T-helper 2 cell treated with Interferon-gamma antibody and Interleukin-4, amounts not matched to agents 100 ng/mL and 5 ng/mL, for 36 hours (primary cell): ENCODE measurements at regions not wholly inside any gene's neighbourhood (a gene's known extent, or its start where the extent isn't known, plus 50 kb on each side); places are given as distances from the start of the nearest gene placed in this dataset.
"Not testable (repeated sequence)": the region's sequence is repeated elsewhere in the genome, so short reads cannot be mapped to it uniquely, and the experiment has no call there.

Experiments
- intact Hi-C: fragments of 100-400 bp; cut with micrococcal nuclease; formaldehyde crosslinking; loops from one replicate; pipeline ENCODE4 v1.15.1; 2023

DNA sequence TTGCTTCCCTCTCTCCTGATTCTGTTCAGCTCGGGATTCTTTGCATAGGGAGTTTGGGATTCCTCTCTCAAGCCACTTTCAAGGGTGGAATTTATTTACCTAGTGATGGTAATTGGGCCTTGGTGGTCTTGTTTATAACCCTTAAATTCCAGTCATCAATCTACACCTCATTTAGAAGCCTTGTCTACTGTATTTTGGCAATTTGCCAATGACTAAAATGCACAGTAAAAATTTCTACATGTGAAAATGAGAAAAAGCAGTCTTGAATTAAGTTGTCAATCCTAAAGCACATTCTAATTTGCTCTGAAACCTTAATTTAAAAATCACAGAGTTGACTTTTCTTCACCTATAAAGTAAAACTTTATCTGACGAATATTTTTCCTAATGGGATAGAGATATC lies 749.2 kb upstream of the CRIM1 start:
- intact Hi-C loops, result no loop called here

DNA sequence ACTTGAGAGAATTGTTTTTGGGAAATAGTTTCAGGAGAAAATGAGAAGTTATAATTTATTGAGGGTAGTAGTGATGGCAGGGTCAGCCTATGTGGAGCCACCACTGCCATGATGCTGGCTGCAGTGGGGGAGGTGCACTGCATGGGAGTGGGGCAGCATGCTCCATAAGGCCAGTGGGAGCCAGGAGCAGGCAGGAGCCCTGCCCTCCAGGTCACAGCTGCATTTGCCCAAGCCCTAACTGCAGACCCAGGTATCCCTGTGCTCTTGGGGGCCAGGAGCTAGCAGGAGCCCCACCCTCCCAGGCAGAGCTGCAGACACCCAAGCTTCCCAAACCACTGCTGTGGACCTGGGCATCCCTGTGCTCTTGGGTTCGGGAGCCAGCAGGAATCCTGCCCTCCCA lies 757.3 kb upstream of the CRIM1 start:
- intact Hi-C loops, result no loop called here

DNA sequence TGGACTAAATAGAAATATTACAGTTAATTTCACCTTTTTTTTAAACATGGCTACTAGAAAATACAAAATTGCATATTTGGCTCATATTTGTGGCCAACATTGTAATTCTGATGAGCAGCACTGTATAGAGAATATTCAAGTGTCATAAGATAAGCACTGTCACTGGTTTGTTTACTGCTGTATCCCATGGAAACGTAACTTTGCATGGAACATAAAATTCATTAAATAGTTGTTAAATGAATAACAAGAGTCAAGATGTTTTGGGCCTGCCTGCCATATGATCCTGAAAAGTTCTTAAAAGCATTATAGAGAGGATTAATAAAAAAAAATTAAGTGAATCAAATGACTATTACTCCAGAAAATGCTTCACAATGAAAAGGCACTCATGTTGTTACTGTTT lies 763.7 kb upstream of the CRIM1 start:
- intact Hi-C loops, result no loop called here

- intact Hi-C loops, result no loop called here
These were observed 769.6 kb upstream of the CRIM1 start for GRCh38 chr2:35585972-35586371.

DNA sequence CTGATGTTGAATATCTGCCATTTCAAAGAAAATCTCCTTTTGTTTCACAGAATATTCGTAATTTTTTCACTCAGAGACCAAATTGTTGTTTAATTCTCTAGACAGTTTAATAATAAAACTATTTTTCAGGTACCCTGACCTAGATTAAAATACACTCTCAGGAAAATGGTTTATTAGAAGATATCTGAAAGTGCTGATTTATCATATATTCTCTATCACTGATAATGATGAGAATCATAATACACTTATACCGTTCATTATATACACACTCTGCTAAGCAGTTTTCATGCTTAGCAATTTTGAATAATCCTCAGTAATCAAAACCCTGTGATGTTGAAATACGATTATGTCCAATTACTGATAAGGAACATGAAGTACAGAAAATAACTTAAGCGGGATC lies 772.9 kb upstream of the CRIM1 start:
- intact Hi-C loops, result no loop called here

GRCh38 chr2:35580956-35581355 lies 774.6 kb upstream of the CRIM1 start:
- intact Hi-C loops, result no loop called here

DNA sequence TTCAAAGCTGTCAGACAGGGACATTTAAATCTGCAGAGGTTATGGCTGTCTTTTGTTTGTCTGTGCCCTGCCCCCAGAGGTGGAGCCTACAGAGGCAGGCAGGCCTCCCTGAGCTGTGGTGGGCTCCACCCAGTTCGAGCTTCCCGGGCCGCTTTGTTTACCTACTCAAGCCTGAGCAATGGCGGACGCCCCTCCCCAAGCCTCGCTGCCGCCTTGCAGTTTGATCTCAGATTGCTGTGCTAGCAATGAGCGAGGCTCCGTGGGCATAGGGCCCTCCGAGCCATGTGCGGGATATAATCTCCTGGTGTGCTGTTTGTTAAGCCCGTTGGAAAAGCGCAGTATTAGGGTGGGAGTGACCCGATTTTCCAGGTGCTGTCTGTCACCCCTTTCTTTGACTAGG lies 787.0 kb upstream of the CRIM1 start:
- intact Hi-C loops, result not testable (repeated sequence)

DNA sequence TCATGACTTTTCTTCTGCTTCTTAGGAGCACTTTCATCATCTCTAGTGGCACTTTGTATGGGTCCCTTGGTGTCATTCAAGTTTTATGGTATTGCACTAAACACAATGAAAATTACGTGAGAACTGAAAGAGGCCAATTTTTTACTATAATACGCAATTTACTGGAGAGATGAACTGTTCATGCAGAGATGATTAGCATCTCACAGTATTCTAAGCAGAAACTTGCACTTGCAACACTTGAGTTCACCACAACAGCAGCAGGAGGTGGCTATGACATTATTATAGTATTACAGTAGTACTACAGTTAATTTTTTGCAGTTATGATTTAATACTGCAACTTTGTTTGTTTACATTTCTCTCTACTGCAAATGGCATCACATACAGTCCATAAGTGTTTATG lies 793.1 kb upstream of the CRIM1 start:
- intact Hi-C loops, result no loop called here

DNA sequence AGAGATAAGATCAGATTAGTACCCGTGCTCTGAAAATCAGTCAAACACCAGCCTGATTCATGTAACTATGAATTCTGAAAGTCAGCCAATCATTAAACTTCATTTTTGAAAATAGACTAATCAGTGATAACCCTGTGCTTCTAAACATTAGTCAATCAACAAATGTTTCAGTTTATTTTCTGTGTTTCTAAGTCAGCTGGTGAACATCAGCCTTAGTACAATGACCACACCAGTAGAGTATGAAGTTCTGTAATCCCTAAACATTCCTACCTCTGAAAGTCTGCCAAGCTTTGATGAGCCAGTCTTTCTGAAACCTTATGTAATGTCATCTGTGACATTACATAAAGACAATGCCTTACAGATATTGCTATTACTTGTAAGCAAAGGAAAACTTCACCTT lies 807.4 kb upstream of the CRIM1 start:
- intact Hi-C loops, result no loop called here

GRCh38 chr2:35545301-35545700 lies 810.3 kb upstream of the CRIM1 start:
- intact Hi-C loops, result no loop called here

GRCh38 chr2:35538796-35539195 lies 816.8 kb upstream of the CRIM1 start:
- intact Hi-C loops, result no loop called here

- intact Hi-C loops, result no loop called here
These were observed 824.9 kb upstream of the CRIM1 start for GRCh38 chr2:35530615-35531135.

DNA sequence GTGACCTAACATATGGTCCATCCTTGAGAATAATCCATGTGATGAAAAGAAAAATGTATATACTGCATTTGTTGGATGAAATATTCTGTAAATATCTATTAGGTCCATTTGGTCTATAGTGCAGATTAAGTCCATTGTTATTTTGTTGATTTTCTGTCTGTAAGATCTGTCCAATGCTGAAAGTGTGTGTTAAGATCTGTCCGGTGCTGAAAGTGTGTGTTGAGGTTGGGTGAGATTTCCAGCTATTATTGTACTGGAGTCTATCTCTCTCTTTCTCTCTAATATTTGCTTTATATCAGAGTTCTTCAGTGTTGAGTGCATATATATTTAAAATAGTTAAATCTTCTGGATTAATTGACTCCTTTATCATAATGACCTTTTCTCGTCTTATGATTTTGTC lies 828.8 kb upstream of the CRIM1 start:
- intact Hi-C loops, result no loop called here

GRCh38 chr2:35522450-35522849 lies 833.1 kb upstream of the CRIM1 start:
- intact Hi-C loops, result no loop called here

DNA sequence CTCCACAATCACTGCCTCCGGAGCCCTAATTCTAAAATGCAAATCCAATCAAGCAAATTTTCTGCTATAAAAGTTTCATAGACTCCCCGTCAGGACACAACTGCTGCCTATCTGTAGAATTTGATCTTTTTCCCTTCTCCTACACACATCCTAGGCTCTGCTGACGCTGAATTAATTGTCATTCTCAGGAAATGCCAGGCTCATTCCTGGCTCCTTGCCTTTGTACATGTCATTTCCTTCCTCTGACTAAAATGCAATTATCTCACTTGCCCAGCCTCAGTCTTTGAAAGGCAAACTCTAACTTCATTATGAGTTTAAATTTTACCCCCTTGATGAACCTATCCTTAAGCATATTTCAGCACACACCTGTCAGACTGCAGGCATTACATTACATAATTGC lies 844.9 kb upstream of the CRIM1 start:
- intact Hi-C loops, result no loop called here

DNA sequence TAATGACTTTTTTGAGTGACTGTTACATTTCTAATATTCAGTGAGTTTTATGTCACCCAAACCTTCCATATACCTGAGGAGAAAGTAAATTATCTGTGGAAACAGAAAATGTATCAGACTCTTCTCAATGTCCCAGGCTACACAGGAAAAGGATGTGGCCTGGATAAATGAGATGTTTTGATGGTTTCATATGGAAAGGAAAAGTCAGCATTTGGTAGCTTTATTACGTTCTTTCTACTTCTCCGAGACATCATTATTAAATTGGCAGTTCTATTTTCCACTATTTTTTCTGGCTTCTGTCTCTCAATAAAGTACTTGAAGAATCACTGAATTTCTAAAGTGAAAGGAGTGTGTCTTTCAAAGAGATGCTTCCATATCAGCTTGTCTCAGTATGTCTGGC lies 847.0 kb upstream of the CRIM1 start:
- intact Hi-C loops, result no loop called here

- intact Hi-C loops, result no loop called here
These were observed 851.2 kb upstream of the CRIM1 start for GRCh38 chr2:35504419-35504818.

- intact Hi-C loops, result no loop called here
These were observed 851.8 kb upstream of the CRIM1 start for GRCh38 chr2:35503738-35504199.

- intact Hi-C loops, result no loop called here
These were observed 852.3 kb upstream of the CRIM1 start for GRCh38 chr2:35503311-35503710.

DNA sequence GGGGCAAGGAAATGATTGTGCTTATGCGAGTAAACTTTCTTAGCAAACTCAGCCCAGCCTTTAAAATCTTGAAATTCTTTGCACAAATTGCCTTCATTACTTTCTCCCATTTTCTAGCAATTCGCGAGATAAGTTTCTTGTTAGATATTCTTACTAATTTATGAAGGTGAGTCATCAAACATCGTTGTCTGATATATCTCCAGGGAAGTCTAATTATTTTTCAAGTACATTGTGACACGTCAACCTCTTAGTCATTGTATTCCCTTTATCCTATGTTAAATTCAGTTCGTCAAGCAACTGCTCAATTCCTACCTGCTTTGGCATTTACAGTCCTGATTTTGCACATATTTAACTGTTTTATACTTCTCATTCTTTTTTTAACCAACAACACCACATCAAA lies 854.5 kb upstream of the CRIM1 start:
- intact Hi-C loops, result no loop called here

DNA sequence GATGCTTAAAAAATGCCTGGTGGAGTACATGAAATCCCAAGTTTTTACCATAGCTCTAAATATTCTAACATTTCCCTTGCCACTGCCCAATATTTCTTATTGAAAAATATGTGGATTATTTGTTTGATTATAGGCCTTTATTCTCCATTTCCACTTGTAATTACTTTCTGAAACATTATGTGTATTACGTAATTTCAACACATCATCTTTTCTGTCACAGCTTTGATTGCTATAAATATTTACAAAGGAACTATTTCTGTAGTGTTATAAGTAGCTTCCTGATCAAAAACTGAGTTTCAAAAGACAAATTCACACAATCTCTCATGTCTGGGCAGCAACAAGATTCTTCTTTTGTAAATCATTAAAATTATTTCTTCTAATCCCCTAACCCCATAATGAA lies 859.6 kb upstream of the CRIM1 start:
- intact Hi-C loops, result no loop called here

- intact Hi-C loops, result no loop called here
These were observed 860.4 kb upstream of the CRIM1 start for GRCh38 chr2:35495182-35495581.

GRCh38 chr2:35478121-35478520 lies 877.5 kb upstream of the CRIM1 start:
- intact Hi-C loops, result not testable (repeated sequence)

DNA sequence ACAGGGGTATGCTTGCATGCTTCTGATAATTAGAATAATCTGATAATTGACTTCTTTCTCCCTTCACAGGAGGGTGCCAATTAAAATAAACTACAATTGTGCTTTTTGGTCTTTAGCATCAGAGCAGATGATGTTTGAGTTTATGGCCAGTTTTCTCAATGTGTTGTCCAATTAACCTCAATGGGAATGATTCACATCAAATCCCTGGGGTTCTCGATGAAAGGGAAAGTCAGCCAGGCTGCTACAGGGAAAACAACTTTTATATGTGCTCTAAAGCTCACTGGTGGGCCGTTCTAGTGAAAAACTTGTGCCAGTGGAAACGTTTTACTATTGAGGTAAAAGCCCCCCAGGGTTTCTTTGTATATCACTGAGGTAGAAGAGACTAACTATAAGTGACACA lies 887.3 kb upstream of the CRIM1 start:
- intact Hi-C loops, result no loop called here
